Panc1 (cell line): ENCODE measurements at regions not wholly inside any gene's neighbourhood (a gene's known extent, or its start where the extent isn't known, plus 50 kb on each side); places are given as distances from the start of the nearest gene placed in this dataset.

Experiments
- POLR2AphosphoS5 ChIP-seq: IDR thresholded peaks from 2 replicates; pipeline ENCODE4 v1.6.1; 2012; ENCODE audit warnings: mild to moderate bottlenecking, low read depth, low read length, moderate library complexity
- TCF7L2 ChIP-seq: IDR thresholded peaks from 2 replicates; pipeline ENCODE4 v1.6.1; 2011; ENCODE audit warnings: mild to moderate bottlenecking, low read depth, low read length, inconsistent platforms
- TF ChIP-seq, protein P1 (sequence below): fragments of 450-650 bp; IDR thresholded peaks from 2 replicates; pipeline ENCODE4 v1.5.1; 2017; ENCODE audit warnings: mild to moderate bottlenecking

DNA sequence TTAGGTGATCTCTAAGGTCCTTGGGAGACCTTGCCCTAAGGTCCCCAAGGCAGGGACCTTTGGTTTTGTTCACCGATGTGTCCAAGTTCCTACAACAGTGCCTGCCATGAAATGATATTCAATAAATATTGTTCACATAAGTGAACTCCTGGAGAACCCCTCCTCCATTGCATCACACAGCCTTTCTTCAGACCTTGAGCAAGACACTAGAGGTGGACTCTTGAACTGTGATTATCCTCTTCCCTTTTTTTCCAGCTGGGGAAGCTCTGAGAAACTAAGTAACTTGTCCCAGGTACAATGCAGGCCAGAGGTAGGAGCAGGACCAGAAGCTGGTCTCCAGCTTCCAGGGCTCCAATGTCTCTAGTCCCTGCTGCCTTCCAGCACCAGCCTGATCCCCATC lies 76.6 kb upstream of the LMO1 start:
- no peak for TF ChIP-seq POLR2AphosphoS5
- TF ChIP-seq, protein P1, sequence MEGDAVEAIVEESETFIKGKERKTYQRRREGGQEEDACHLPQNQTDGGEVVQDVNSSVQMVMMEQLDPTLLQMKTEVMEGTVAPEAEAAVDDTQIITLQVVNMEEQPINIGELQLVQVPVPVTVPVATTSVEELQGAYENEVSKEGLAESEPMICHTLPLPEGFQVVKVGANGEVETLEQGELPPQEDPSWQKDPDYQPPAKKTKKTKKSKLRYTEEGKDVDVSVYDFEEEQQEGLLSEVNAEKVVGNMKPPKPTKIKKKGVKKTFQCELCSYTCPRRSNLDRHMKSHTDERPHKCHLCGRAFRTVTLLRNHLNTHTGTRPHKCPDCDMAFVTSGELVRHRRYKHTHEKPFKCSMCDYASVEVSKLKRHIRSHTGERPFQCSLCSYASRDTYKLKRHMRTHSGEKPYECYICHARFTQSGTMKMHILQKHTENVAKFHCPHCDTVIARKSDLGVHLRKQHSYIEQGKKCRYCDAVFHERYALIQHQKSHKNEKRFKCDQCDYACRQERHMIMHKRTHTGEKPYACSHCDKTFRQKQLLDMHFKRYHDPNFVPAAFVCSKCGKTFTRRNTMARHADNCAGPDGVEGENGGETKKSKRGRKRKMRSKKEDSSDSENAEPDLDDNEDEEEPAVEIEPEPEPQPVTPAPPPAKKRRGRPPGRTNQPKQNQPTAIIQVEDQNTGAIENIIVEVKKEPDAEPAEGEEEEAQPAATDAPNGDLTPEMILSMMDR, result no peak
- no peak for TF ChIP-seq TCF7L2
